Right forelimb (tissue), 1 donor: ENCODE measurements at regions not wholly inside any gene's neighbourhood (a gene's known extent, or its start where the extent isn't known, plus 50 kb on each side); places are given as distances from the start of the nearest gene placed in this dataset.
"Not testable (repeated sequence)": the region's sequence is repeated elsewhere in the genome, so short reads cannot be mapped to it uniquely, and the experiment has no call there.

Experiments used
- DNase-seq: peaks from one replicate; pipeline ENCODE4 v3.0.0-alpha.2; 2018

DNA sequence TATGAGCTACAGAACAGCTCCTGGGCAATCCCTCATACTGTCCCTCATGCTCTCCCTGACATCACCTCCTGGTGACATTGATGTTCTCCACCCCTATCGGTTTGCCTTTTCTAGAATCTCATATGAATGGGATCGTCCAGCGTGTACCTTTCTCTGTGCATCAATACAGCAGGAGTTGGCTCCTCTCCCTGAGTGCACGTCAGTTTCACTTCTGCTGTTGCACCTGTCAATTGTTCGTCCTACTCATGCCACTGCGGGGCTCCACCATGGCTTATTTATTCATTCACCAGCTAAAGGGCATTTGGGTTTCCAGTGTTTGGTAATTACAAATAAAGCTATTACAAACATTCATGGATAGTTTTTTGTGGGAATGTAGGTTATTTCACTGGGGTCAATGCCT, 269.1 kb upstream of the ZFP42 start:
- no peak for DNase-seq

DNA sequence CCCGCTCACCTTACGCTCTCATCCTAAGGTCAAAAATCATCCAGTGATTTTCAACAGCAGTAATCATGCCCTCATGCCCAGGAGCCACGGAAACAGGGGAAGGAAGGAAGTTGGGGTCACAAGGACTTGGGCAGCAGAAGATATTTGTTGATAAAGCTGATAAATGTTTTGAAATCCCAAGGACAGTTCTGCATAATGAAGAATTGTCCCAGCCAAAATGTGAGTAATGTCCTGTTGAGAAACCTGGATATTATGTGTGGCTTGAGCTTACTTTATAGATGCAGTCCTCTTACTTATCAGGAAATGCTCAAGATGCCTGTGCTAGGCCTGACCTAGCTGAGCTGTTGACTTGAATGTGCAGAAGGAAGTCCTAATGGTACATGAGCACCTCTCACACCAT, 263.0 kb upstream of the ZFP42 start:
- DNase-seq = no peak

DNA sequence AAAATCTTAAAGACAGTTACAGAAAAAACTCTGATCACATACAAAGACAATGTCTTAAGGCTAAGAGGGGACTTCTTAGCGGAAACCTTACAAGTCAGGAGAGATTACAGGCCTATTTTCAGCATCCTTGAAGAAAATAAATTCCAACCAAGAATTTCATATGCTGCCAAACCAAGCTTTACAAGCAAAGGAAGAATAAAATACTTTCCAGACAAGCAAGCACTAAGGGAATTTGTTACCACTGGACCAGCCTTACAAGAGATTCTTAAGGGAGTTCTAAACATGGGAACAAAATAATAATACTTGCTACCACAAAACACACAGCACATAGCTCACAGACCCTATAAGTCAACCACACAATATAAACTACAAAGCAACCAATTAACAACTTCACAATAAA, 255.8 kb upstream of the ZFP42 start:
- no peak for DNase-seq

- DNase-seq = no peak
Observed at GRCh38 chr4:187744911-187745310, 250.7 kb upstream of the ZFP42 start.

DNA sequence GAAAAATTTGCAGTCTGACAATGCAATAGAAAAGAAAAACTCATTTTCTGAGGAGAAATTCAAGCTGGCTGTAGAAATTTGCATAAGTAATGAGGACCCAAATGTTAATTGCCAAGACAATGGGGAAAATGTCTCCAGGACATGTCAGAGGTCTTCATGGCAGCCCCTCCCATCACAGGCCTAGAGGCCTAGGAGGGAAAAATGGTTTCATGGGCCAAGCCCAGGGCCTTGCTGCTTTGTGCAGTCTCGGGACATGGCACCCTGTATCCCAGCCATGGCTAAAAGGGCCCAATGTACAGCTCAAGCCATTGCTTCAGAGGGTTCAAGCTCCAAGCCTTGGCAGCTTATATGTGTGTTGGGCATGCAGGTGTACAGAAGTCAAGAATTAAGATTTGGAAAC, 244.9 kb upstream of the ZFP42 start:
- not testable (repeated sequence) for DNase-seq

- no peak for DNase-seq
Observed at GRCh38 chr4:187767158-187767557, 228.4 kb upstream of the ZFP42 start.

- no peak for DNase-seq
Observed at GRCh38 chr4:187767687-187768086, 227.9 kb upstream of the ZFP42 start.

DNA sequence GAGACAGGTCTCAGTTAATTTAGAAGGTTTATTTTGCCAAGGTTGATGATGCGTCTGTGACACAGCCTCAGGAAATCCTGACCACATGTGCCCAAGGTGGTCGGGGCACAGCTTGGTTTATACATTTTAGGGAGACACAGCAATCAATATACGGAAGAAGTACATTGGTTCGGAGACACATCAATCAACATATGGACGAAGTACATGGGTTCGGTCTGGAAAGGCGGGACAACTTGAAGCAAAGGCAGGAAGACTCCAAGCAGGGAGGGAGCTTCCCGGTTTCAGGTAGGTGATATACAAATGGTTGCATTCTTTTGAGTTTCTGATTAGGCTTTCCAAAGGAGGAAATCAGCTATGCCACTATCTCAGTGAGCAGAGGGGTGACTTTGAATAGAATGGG, 225.2 kb upstream of the ZFP42 start:
- no peak for DNase-seq

GRCh38 chr4:187777954-187778353, 217.6 kb upstream of the ZFP42 start:
- DNase-seq = no peak

GRCh38 chr4:187780070-187780469, 215.5 kb upstream of the ZFP42 start:
- DNase-seq = no peak

- no peak for DNase-seq
Observed at GRCh38 chr4:187782286-187782824, 213.2 kb upstream of the ZFP42 start.

GRCh38 chr4:187786190-187786589, 209.4 kb upstream of the ZFP42 start:
- no peak for DNase-seq

GRCh38 chr4:187789078-187789477, 206.5 kb upstream of the ZFP42 start:
- DNase-seq = no peak

DNA sequence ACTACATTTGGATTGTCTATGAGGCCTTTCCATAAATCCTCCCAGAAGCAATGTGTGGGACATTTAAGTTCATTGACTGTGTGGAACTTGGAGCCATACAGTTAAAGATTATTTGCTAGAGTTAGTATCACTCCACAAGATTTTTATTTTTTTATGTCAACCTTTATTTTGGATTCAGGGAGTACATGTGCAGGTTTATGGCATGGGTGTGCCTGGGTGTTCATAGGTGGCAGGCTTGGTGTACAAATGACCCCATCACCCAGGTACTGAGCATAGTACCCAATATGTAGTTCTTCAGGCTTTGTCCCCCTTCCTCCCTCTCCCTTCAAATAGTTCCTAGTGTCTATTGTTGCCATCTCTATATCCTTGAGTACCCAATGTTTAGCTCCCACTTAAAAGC, 199.8 kb upstream of the ZFP42 start:
- no peak for DNase-seq

DNA sequence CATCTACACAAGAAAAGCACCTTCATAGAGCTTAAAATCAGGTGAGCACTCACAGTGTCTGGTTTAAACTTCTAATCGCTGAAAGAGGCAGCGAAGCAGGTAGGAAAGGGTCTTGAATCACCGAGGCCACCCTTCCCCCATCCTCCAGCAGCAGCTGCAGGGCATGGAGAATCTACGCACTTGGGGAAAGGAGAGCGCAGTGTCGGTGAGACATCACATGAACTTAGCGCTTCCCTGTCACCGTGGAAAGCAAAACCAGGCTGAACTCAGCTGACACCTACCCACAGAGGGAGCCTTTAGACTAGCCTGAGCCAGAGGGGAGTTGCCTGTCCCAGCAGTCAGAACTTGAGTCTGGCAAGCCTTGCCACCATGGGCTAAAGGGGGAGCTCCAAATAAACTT, 197.2 kb upstream of the ZFP42 start:
- DNase-seq = no peak

- no peak for DNase-seq
Observed at GRCh38 chr4:187799735-187800134, 195.8 kb upstream of the ZFP42 start.

- DNase-seq = no peak
Observed at GRCh38 chr4:187811591-187811990, 184.0 kb upstream of the ZFP42 start.

- no peak for DNase-seq
Observed at GRCh38 chr4:187814737-187815465, 180.7 kb upstream of the ZFP42 start.

DNA sequence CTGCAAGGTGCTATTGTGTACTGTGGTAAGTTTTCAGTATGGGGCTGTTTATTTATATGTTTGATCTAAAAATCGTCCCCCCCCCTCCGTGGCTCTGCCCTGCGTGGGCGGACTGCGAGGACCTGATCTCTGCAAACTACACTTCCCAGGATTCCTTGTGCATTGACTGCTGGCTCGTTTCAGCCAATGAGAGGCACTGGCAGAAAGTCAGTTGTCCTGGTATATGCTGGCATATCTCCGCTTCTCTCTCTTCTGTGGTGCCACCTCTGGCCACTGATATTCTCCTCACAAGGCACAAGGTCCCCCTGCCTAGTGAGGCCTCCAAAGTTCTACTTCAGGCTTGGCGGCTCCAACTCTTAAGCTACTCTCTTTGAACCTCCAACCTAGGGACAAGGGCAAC, 168.8 kb upstream of the ZFP42 start:
- DNase-seq = no peak

DNA sequence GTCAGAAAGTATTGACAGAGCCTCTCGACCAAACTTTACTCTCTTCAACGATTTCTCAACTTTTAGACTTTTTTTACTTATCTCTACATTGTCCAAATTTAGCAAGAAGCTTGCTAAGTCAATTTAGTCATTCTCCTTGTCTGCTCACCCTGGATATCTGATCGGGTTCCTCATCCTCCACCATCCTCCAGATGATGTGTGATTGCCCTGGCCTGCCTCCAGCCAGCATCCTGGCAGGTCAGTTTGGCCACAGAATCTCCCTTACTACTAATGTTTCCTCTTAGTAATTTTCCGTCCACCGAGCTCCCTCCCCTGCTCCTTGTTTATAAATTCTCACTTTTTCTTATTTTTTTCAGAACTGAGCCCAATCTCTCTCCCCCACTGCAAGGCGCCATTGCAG, 167.9 kb upstream of the ZFP42 start:
- DNase-seq = no peak

GRCh38 chr4:187839765-187840164, 155.8 kb upstream of the ZFP42 start:
- no peak for DNase-seq

- no peak for DNase-seq
Observed at GRCh38 chr4:187840814-187841213, 154.8 kb upstream of the ZFP42 start.

DNA sequence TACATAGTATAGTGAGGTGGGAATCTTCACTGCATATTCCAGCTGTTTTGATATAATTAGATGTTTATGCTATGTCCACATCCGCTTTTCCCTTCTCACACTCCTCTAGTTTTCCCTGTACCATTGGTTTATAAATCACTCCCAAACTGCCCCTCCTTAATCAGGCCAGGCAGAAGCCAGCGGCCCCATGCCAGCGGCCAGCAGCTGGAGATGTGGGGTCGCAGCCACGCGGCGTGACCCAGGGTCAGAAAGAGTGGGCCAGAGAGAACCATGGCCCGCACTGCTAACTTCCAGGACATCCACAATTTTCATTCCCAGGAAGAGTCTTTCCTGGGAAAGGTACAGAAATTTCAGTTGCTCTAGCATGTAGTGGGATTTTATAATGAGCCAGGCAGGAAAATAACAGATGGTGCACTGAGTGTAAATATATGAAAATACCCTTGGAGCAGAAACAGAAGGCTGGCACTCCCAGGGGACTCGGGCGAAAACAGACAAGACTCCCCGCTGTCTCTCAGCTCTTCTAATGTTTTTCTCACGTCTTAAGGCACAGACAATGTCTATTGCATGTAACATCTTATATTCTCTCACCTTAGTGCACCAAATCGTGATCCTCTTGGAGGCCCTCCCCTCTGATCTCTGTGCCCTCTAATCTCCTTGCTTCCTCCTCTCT, 145.9 kb upstream of the ZFP42 start:
- DNase-seq = no peak

- DNase-seq = no peak
Observed at GRCh38 chr4:187865914-187866313, 129.7 kb upstream of the ZFP42 start.

- no peak for DNase-seq
Observed at GRCh38 chr4:187883049-187883448, 112.5 kb upstream of the ZFP42 start.
